IPS-18a (cell line): ENCODE measurements at regions not wholly inside any gene's neighbourhood (a gene's known extent, or its start where the extent isn't known, plus 50 kb on each side); places are given as distances from the start of the nearest gene placed in this dataset.

Experiments
- H3K27ac ChIP-seq: one replicate; pipeline ENCODE4 v1.5.1; 2013; ENCODE audit warnings: low read length
- H3K27me3 ChIP-seq: one replicate; pipeline ENCODE4 v1.6.1; 2013; ENCODE audit warnings: mild to moderate bottlenecking, low read length; ENCODE audit not compliant: control insufficient read depth, insufficient read depth
- H3K36me3 ChIP-seq: one replicate; pipeline ENCODE4 v1.6.1; 2013; ENCODE audit warnings: low read depth, low read length; ENCODE audit not compliant: control insufficient read depth
- H3K4me1 ChIP-seq: one replicate; pipeline ENCODE4 v1.6.1; 2013; ENCODE audit warnings: low read depth, low read length; ENCODE audit not compliant: control insufficient read depth
- H3K4me3 ChIP-seq: one replicate; pipeline ENCODE4 v1.5.1; 2013; ENCODE audit warnings: low read length
- H3K9ac ChIP-seq: one replicate; pipeline ENCODE4 v1.6.1; 2013; ENCODE audit warnings: mild to moderate bottlenecking, low read length, moderate library complexity
- H3K9me3 ChIP-seq: one replicate; pipeline ENCODE4 v1.6.1; 2013; ENCODE audit warnings: low read depth, low read length; ENCODE audit not compliant: control insufficient read depth

DNA sequence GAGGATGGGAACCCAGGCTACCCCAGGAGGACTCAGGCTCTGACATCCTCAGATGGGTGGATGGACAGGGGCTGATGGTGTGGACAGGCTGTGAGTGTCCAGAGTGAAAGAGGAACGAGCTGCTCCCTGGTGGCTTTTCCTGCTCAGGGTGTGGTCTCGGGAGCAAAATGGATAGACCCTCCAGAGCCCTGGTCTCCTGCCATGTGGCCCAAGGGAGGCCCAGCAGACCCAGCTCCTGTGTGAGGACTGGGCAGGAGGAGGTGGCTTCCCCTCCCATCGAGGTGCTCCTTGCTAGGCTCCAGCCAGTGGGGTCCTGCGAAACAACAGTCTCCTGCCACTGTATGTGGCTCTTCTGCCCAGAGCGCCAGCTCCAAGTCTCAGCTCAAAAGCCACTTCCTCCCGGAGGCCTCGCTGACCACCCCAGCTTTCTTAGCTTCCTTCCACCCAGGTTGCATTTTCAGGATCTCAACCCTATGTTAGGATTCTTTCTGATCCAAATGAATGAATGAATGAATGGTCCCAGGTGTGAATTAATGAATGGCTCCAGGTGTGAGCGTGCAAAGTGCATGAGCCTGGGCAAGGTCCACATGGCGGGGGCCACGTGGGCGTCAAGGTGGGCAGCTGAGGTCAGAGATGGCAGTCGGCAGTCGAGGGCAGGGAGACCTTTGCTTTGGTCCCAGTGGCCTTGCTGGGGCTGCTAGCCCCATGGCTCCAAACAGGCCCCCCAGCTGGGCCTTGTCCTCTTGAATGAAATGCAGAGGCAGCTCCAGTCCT, 120.3 kb upstream of the CIBAR2 start:
- Histone ChIP-seq H3K27me3 (no peaks in the 10 kb centered on the region), H3K4me1 (peaks cover 11% of the 10 kb centered on the region), H3K9me3 (no peaks in the 10 kb centered on the region), H3K27ac (no peak overlapping the region), H3K36me3 (no peaks in the 10 kb centered on the region), H3K4me3 (no peak overlapping the region), H3K9ac (no peak overlapping the region)

DNA sequence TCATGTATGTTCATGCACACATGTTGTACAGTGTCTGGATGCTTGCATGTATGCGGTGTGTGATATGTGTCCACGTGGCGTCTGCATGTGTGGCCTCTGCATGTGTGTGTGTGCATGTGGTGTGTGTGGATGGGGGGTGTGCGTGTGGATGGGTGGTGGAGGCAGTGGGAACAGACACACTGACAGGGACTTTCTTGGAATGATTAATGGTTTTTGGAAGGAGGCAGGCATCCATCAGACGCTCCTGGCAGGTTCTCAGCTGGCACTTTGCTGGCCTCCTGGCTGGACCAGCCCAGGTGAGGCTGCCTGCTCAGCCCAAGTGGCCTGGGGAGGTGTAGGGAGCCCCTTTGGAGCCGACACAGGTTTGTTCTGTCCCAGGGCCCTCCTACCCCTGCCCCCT, 121.2 kb upstream of the CIBAR2 start:
- Histone ChIP-seq H3K27me3 (no peaks in the 10 kb centered on the region), H3K4me3 (no peak overlapping the region), H3K27ac (no peak overlapping the region), H3K4me1 (peaks cover 12% of the 10 kb centered on the region), H3K9me3 (no peaks in the 10 kb centered on the region), H3K9ac (no peak overlapping the region), H3K36me3 (no peaks in the 10 kb centered on the region)

DNA sequence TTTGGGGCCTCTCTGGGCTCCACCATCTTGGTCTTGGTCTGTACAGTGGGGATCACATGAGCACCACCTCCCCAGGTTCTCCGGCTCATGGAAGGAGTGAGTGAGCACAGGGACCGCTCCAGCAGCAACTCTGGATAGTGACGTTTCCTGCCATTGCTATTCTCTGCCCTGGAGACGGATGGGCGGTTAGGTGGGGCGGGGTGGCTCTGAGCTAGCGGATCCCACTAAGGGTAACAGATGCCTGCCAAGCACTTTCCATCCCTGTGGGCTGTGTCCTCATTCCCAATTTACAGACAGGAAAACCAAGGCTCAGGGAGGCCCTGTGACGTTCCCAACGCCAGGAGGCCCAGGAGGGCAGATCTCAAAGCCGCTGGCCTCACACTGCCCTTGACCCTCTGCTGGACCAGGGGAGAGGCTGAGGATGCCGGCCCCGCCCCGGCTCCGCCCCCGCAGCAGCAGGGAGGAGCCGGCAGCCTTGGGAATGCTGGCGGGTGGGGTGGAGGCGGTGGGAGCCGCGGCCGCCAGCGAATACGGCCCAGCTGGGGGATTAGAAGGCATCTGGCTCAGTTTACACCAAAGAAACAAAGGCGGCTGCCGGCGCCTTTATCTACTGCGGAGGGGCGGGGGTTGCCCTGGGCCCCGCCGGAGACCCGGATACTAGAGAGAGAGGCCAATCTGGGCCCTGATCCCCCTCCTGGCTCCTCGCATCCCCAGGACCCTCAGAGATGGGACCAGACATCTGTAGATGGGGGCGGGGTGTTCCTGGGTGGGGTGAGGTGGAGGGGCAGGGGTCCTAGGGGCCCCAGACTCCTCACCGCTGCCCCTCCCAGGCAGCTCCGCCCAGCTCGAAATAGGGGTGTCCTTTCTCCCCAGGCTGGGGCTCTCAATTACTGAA, 122.3 kb upstream of the CIBAR2 start:
- Histone ChIP-seq H3K4me1 (peaks cover 14% of the 10 kb centered on the region), H3K27ac (no peak overlapping the region), H3K9me3 (no peaks in the 10 kb centered on the region), H3K27me3 (no peaks in the 10 kb centered on the region), H3K36me3 (no peaks in the 10 kb centered on the region), H3K4me3 (peak overlapping the region; percentile 53), H3K9ac (peak overlapping the region; percentile 25)

DNA sequence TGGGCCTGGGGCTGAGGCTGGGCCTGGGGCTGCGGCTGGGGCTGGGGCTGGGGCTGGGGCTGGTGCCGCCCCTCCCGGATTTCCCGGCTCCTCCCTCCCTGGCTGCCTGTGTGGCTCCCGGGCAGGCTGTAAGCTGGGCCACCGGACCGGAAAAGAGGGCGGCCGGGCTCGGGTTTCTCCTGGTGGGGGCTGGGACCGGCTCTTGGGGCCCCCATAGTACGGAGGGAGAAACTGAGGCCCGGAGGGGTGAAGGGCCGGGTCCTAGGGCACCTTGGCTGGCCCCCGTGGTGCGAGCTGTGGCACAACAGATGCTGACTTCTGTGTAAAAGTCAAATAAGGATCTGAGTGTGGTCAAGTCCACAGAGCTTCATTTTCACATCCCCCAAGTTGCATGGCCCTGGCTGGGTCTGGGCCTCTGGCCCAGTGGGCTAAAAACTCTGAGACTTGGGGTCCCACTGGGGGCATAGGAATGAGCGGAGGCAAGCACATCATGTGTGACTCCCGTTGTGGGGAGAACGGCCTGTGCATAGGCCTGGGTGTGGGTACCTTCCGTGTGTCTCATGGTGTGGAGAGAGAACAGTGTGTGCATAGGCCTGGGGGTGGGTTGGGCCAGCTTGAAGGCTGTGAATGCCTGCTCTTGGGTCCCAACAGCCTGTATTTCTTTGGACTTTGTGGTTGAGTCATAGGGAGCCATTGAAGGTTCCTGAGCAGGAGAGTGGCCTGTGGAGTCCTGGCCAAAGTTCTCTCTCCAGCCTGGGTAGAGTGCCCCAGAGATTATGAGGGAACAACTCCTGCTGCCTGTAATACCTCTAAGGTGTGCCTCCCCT, 123.9 kb upstream of the CIBAR2 start:
- no peaks in the 10 kb centered on the region for H3K36me3 ChIP-seq
- no peak overlapping the region for H3K9ac ChIP-seq
- no peaks in the 10 kb centered on the region for H3K27me3 ChIP-seq
- H3K27ac ChIP-seq, result no peak overlapping the region
- H3K9me3 ChIP-seq, result no peaks in the 10 kb centered on the region
- peaks cover 19% of the 10 kb centered on the region for H3K4me1 ChIP-seq
- peak overlapping the region; percentile 5 for H3K4me3 ChIP-seq

DNA sequence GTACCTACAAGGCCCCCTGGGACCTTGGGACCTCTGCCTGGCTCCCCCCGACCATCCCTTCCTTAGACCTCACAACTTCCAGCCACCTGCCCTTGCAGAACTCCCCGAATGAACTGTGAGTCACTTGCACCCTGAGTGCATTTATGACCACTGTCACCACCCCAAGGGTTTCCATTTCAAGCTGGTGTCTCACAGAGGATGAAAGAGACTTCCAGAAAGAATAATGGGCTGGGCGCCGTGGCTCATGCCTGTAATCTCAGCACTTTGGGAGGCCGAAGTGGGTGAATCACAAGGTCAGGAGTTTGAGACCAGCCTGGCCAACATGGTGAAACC, 124.5 kb upstream of the CIBAR2 start:
- Histone ChIP-seq H3K4me3 (no peak overlapping the region), H3K4me1 (peaks cover 19% of the 10 kb centered on the region), H3K9ac (no peak overlapping the region), H3K27me3 (no peaks in the 10 kb centered on the region), H3K27ac (no peak overlapping the region), H3K9me3 (no peaks in the 10 kb centered on the region), H3K36me3 (no peaks in the 10 kb centered on the region)

DNA sequence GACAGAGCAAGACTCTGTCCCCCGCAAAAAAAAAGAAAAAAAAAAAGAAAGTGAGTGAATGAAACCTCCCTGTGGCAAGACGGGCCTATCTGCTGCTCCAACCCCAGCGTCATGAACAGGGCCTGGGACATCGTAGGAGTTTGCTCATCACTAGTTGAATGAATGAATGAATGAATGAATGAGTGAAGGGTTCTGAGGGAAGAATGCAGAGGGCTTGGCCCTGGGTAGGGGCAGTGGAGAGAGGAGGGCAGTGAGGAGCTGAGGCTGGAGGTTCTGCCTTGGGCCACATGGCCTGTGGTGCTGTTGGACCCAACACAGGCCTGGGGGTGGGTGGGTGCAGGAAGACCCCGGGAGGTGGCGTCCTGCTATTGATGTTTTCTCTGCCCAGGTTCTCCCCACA, 125.5 kb upstream of the CIBAR2 start:
- Histone ChIP-seq H3K9ac (no peak overlapping the region), H3K27me3 (no peaks in the 10 kb centered on the region), H3K9me3 (no peaks in the 10 kb centered on the region), H3K4me3 (no peak overlapping the region), H3K36me3 (no peaks in the 10 kb centered on the region), H3K27ac (no peak overlapping the region), H3K4me1 (peaks cover 19% of the 10 kb centered on the region)

DNA sequence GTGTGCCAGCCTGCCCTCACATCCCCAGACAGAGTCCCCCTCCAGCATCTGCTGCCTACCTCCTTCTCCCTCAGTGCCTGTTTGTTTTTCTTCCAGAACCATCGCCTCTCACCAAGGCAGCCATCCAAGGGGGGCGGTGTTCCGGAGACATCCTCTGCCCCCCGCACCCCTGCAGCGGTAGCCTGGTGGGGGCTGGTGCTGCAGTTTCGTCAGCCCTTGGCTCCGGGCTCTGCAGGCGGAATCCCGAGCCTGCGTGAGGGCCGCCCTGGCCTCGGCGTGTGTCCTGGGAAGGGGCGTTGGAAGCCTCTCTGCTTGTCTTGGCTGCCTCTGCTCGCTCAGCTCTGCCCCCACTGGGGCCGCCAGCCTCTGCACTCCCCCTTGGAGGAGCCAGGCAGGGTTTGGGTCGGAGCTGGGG, 126.0 kb upstream of the CIBAR2 start:
- no peak overlapping the region for H3K9ac ChIP-seq

DNA sequence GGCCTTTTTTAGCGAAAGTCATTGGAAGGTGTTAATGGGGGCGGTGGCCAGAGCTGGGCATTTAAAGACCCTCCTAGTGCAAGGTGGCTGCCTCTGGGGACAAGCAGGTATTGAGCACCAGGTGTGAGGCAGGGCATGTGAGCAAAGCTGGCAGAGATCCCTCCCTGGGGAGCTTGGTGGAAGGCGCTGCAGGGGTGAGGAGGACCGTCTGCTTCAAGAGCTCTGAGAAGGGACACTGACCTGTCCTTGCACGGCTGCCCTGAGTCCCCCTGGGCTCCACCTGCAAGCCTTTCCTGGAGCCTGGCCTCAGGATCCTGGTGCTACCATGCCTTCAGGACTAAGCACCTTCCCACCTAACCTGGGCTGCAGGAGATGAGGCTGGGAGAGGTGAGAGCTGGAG, 127.0 kb upstream of the CIBAR2 start:
- Histone ChIP-seq H3K4me3 (no peak overlapping the region), H3K27ac (no peak overlapping the region), H3K9me3 (no peaks in the 10 kb centered on the region), H3K27me3 (no peaks in the 10 kb centered on the region), H3K9ac (no peak overlapping the region), H3K4me1 (peaks cover 16% of the 10 kb centered on the region), H3K36me3 (no peaks in the 10 kb centered on the region)

More for the DNA sequence above, 126.0 kb upstream of the CIBAR2 start:
- Histone ChIP-seq H3K4me3 (no peak overlapping the region), H3K4me1 (peaks cover 19% of the 10 kb centered on the region), H3K36me3 (no peaks in the 10 kb centered on the region), H3K9me3 (no peaks in the 10 kb centered on the region), H3K27ac (no peak overlapping the region), H3K27me3 (no peaks in the 10 kb centered on the region)

DNA sequence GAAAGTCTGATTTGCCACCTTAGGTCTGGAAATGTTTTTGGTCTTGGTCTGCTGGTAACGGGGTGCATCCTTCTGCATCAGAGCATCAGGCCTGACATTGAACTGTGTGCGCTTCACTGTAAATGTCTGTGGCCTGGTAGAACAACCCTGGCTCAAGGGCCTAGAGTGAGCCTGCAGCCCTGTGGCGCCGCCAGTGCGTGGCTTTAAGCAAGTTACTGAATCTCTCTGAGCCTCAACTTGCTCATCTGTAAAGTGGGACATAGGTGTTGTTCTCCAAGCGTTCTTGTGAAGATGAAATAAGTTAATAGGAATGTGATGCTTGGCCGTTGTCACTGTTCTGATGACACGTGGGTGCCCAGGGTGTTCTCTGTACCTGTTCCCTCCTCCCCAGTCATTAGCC, 127.6 kb upstream of the CIBAR2 start:
- Histone ChIP-seq H3K9me3 (no peaks in the 10 kb centered on the region), H3K4me3 (no peak overlapping the region), H3K27ac (no peak overlapping the region), H3K4me1 (peaks cover 15% of the 10 kb centered on the region), H3K36me3 (no peaks in the 10 kb centered on the region), H3K9ac (no peak overlapping the region), H3K27me3 (no peaks in the 10 kb centered on the region)

DNA sequence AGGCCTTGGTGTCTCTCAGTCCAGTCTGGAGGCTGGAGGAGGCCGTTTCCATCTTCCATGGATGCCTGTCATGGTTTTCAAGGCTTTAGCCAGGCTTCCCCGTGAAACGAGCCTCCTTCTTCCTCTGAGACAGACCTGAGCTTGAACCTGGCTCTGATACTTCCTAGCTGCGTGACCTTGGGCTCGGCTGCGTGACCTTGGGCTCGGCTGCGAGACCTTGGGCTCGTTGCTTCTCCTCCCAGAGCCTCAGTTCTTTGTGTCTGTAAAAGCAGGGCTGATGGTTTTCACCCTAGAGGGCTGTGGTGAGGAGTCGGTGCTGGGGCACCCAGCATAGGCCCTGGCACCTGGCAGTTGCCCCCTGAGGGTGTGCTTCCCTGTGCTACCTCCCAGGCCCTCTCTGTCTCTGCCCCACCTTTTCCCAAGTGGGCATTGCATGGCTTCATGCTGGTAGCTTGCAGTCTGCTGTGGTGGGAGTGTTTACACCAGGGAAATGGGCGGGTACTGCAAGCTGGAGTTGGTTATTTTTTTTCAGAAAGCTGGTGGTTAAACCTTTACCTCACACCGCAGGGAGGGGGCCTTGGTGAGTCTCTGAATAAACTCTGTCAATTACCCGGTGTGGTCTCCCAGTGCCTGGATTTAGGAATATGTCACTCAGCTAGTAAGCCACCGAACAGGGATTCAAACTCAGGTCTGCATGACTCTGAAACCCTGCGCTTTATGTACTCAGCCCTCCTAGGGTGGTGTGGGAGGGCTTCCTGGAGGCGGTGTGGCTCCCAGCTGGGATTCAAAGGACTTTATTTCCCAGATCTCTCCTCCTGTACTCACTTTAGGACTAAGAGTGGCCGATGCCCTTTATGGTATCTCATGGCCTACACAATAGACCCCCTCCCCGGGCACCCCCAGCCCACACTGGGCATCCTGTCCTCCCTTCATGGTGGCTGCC, 129.0 kb upstream of the CIBAR2 start:
- Histone ChIP-seq H3K4me3 (no peak overlapping the region), H3K27me3 (no peaks in the 10 kb centered on the region), H3K36me3 (no peaks in the 10 kb centered on the region), H3K9ac (no peak overlapping the region), H3K4me1 (peaks cover 13% of the 10 kb centered on the region), H3K27ac (no peak overlapping the region), H3K9me3 (no peaks in the 10 kb centered on the region)
